NCI-H510A treated with DMSO at 0.1 percent for 48 hours (cell line): ENCODE measurements at regions not wholly inside any gene's neighbourhood (a gene's known extent, or its start where the extent isn't known, plus 50 kb on each side); places are given as distances from the start of the nearest gene placed in this dataset.
A peak's percentile ranks its signal among the peaks of the same experiment; 100 is the strongest.

Source experiments
- DNase-seq: peaks from one replicate; lab custom pipeline; 2025; lab: John Stamatoyannopoulos, UW

GRCh38 chrX:96311366-96311765, 373.3 kb upstream of the DIAPH2 start:
- DNase-seq = no peak

DNA sequence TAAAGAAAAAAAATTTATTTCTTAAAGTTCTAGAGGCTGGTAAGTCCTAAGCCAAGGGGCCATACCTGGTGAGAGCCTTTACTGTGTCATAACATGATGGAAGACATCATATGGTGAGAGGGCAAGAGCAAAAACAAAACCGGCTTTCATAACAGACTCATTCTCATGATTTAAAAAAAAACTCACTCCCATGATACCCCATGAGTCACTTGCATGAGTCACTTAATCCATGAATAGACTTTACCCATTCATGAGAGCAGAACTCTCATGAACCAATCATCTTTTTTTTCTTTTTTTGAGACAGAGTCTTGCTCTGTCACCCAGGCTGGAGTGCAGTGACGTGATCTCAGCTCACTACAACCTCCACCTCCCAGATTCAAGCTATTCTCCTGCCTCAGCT, 369.7 kb upstream of the DIAPH2 start:
- DNase-seq = no peak

DNA sequence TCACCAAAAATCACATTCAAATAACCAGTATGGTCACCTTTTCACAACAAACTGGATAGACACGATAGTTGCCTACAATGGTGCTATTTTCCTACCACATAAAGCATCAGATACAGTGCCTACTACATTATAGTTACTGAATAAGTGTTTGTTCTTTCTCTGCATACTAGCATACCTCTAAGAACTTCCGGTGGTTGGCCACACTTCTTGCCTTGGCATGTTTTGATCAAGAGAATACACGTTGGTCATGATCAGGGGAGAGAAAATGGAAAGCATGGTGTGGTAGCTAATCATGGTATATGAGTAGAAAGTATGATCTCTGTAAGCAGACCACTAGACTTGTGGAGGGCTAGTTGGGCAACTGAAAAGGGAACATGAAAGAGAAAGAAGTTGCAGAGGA, 322.8 kb upstream of the DIAPH2 start:
- no peak for DNase-seq

GRCh38 chrX:96372313-96373046, 312.2 kb upstream of the DIAPH2 start:
- DNase-seq = peak; percentile 5

DNA sequence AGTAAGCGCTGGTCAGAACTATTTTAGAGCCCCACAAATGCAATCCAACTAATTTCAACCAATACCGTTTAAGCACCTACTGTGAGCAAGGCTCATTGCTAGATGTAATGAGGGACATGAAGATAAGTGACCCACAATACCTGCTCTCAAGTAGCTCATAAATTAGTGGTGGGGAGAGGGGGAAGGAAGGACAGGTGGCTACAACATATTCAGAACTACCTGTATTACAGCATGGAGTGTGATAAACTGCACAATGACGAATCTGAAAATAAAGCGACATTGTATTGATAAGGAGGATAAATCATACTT, 311.6 kb upstream of the DIAPH2 start:
- DNase-seq = no peak

- DNase-seq = no peak
Observed at GRCh38 chrX:96376266-96376665, 308.4 kb upstream of the DIAPH2 start.

GRCh38 chrX:96379951-96380350, 304.7 kb upstream of the DIAPH2 start:
- no peak for DNase-seq

DNA sequence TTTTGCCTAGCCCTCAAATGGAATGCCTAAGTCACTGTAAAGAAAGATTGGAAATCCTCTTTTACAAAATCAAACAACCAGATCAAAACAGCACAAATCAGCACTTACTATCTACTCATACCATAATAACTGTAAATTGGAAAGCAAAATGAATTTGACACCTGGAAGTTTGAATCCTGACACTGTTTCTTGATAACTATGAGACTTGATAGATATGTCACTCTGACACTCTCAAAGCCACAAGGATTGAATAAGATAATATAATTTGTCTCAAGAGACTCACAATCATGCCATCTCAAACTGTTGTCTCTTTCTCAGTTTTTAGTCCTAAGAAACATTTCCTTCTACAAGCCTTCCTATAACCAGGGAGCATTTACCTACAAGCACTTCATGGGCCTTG, 302.6 kb upstream of the DIAPH2 start:
- DNase-seq = no peak

GRCh38 chrX:96383428-96383827, 301.2 kb upstream of the DIAPH2 start:
- no peak for DNase-seq

DNA sequence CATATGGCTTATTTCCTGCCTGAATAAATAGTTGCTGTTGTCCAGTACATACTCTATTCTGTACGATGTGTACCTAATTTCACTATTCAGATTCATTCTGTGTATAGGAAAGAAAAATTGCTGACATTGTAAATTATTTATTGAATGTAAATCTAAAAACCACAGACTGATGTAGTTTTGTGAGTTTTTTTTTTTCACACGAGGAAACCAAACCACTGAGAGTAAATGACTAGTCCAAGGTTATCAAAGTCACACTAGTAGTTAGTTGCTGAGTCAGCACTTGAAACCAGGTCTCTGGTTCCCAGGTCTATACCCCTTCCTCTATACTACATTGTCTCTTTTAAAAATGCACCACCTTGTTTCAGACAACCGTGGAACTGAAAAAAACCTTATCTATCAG, 298.3 kb upstream of the DIAPH2 start:
- DNase-seq = no peak

GRCh38 chrX:96386981-96387380, 297.7 kb upstream of the DIAPH2 start:
- no peak for DNase-seq

DNA sequence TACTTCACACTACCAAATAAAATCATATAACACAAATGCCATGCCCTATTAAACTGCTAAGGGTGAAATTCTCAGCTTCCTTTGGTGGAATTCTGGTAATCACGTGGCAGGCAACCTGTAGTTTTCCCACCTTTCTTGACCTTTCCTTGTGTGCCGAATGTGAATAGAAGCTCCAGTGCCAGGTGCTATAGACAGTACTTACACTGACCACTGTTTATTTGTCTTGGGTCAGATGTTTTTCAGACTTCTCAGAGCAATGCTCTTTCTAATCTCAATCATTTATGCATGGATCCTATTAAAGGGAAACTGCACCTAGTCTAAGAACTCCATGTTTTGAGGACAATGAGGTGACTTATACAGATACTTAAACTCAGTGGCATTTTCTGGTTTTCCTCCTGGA, 296.8 kb upstream of the DIAPH2 start:
- no peak for DNase-seq

GRCh38 chrX:96389281-96390047, 295.2 kb upstream of the DIAPH2 start:
- DNase-seq = no peak

- DNase-seq = no peak
Observed at GRCh38 chrX:96394598-96394997, 290.0 kb upstream of the DIAPH2 start.

GRCh38 chrX:96403446-96403845, 281.2 kb upstream of the DIAPH2 start:
- DNase-seq = no peak

DNA sequence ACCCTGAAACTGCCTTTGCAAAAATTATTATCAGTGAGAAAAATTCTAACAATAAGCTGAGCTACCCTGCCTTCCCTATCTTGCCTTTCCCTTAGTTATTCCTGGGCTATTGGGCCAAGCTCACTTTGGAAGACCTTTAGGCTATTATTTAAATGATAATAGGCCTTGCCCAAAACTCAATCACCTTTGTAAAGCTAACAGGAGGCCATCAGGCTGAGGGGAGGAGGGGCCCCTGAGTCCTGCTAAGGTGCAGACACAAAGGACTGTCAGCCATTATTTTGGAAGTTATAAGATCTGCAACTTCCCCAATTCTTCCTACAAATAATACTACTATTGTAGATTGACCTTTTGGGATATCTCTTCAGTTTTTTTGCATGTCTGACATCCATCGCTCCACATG, 278.8 kb upstream of the DIAPH2 start:
- DNase-seq = no peak

- DNase-seq = no peak
Observed at GRCh38 chrX:96407072-96407471, 277.6 kb upstream of the DIAPH2 start.

- DNase-seq = no peak
Observed at GRCh38 chrX:96407501-96407900, 277.1 kb upstream of the DIAPH2 start.

DNA sequence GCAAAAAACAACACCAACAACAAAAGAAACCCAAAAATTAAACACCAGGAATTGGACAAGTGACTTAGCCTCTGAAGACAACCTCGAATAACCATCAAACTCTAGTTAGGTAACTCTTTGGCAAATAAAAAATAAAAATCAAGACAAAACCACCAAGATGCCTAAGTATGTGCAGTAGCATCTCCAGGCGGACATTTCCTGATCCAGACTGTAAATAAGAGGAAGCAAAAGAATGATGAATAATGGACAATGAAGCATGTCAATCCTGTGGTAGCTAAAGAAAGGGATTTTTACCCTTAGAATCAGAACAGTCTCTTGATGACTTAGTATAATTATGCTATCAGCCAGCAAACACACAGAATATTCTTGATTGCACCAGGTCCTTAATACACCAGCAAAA, 276.7 kb upstream of the DIAPH2 start:
- no peak for DNase-seq

- no peak for DNase-seq
Observed at GRCh38 chrX:96410927-96411326, 273.7 kb upstream of the DIAPH2 start.

DNA sequence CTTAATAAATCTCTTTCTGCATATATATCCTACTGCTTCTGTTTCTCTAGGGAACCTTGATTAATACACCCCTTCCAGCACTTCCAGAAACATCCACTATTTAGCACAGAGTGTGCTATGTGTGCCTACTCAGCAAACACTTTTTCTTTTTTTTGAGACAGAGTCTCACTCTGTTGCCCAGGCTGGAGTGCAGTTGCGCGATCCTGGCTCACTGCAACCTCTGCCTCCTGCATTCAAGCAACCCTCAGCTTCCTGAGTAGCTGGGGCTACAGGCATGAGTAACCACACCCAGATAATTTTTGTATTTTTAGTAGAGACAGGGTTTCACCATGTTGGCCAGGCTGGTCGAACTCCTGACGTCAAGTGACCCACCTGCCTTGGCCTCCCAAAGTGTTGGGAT, 266.9 kb upstream of the DIAPH2 start:
- DNase-seq = no peak

- no peak for DNase-seq
Observed at GRCh38 chrX:96424007-96424406, 260.6 kb upstream of the DIAPH2 start.

DNA sequence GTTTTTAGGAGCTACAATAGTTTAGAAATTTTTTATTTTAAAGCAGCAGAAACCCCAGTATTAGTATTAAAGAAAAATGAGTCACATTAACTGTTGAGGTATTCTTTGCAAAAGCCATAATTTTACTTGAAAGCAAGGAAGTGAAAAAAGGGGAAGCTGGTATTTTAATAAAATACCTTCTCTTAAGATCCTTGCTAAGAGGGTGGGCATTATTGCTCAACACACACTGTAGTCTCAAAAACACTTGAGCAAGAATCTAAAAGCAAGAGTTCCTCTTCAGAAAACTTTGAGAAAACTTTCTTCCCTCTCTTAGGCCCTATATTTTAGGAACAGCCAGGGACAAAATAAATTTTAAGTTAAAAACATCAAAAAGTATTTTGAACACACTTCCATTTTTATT, 259.4 kb upstream of the DIAPH2 start:
- DNase-seq = no peak
